Endodermal cell (in vitro differentiated cells): ENCODE measurements at regions not wholly inside any gene's neighbourhood (a gene's known extent, or its start where the extent isn't known, plus 50 kb on each side); places are given as distances from the start of the nearest gene placed in this dataset.

ENCODE experiments used
- DNase-seq: peaks from one replicate; pipeline ENCODE4 v3.0.0-alpha.2; 2017
- H3K27ac ChIP-seq: 2 replicates; pipeline ENCODE4 v1.5.1; 2013; ENCODE audit warnings: mild to moderate bottlenecking, low read depth, low read length, moderate library complexity
- H3K27me3 ChIP-seq: 2 replicates; pipeline ENCODE4 v1.6.1; 2013; ENCODE audit warnings: mild to moderate bottlenecking, low read length, moderate library complexity; ENCODE audit not compliant: insufficient read depth, control insufficient read depth, poor library complexity, severe bottlenecking
- H3K36me3 ChIP-seq: 2 replicates; pipeline ENCODE4 v1.7.0; 2013; ENCODE audit warnings: mild to moderate bottlenecking, low read length, moderate library complexity; ENCODE audit not compliant: control insufficient read depth, insufficient read depth
- H3K4me1 ChIP-seq: one replicate; pipeline ENCODE4 v1.7.0; 2013; ENCODE audit warnings: low read length; ENCODE audit not compliant: control insufficient read depth, insufficient read depth
- H3K4me3 ChIP-seq: 2 replicates; pipeline ENCODE4 v1.5.1; 2013; ENCODE audit warnings: mild to moderate bottlenecking, low read length, moderate library complexity
- H3K9ac ChIP-seq: 2 replicates; pipeline ENCODE4 v1.6.1; 2013; ENCODE audit warnings: mild to moderate bottlenecking, low read length, moderate library complexity; ENCODE audit not compliant: poor library complexity, severe bottlenecking; ENCODE audit errors: extremely low read depth
- H3K9me3 ChIP-seq: 2 replicates; pipeline ENCODE4 v1.6.1; 2013; ENCODE audit warnings: mild to moderate bottlenecking, low read length, moderate library complexity; ENCODE audit not compliant: control insufficient read depth
- H3K27ac Mint-ChIP-seq: 2 replicates; pipeline ENCODE4 v1.8.0; 2020; ENCODE audit warnings: mixed read lengths
- H3K27me3 Mint-ChIP-seq: 2 replicates; pipeline ENCODE4 v1.8.0; 2021; ENCODE audit warnings: mild to moderate bottlenecking, mixed read lengths; ENCODE audit not compliant: insufficient read depth
- H3K36me3 Mint-ChIP-seq: 2 replicates; pipeline ENCODE4 v1.8.0; 2020; ENCODE audit warnings: low read depth, mixed read lengths
- H3K4me1 Mint-ChIP-seq: 2 replicates; pipeline ENCODE4 v1.8.0; 2020; ENCODE audit warnings: mixed read lengths
- H3K4me3 Mint-ChIP-seq: 2 replicates; pipeline ENCODE4 v1.8.0; 2020; ENCODE audit warnings: mild to moderate bottlenecking, moderate library complexity, mixed read lengths
- H3K9me3 Mint-ChIP-seq: 2 replicates; pipeline ENCODE4 v1.8.0; 2020; ENCODE audit warnings: mild to moderate bottlenecking, mixed read lengths
- WGBS, 2 experiments: methylation state at CpG; one replicate each; pipeline versions ENCODE4 v1.1.5 to v1.1.7; 2013; ENCODE audit warnings: missing lambda C conversion rate in 2 of 2, mixed read lengths in 1 of 2; ENCODE audit not compliant: insufficient coverage in 1 of 2, insufficient read length in 1 of 2; 5-methylcytosine and 5-hydroxymethylcytosine counted together
- TF ChIP-seq, protein P1 (sequence below): fragments of 200-600 bp; sonication (generic); conservative IDR thresholded peaks from 2 replicates; pipeline ENCODE4 v1.5.0; 2021; ENCODE audit warnings: antibody characterized with exemption, mild to moderate bottlenecking

GRCh38 chr2:147388217-147388616 lies 456.6 kb upstream of the ACVR2A start:
- Histone ChIP-seq H3K27ac (no peak overlapping the region), H3K9ac (no peak overlapping the region), H3K36me3 (no peaks in the 10 kb centered on the region), H3K4me3 (no peak overlapping the region), H3K27me3 (no peaks in the 10 kb centered on the region), H3K4me1 (peaks cover 5% of the 10 kb centered on the region), H3K9me3 (no peaks in the 10 kb centered on the region)
- Mint-ChIP-seq H3K27me3 (no peaks in the 10 kb centered on the region), H3K36me3 (no peaks in the 10 kb centered on the region), H3K27ac (no peak overlapping the region), H3K4me1 (peaks cover 19% of the 10 kb centered on the region), H3K9me3 (no peaks in the 10 kb centered on the region), H3K4me3 (no peak overlapping the region)
- 78 to 82% methylated on average over 1 of the region's 2 CpGs for WGBS, 2 experiments
- no peak for DNase-seq
- TF ChIP-seq, protein P1, sequence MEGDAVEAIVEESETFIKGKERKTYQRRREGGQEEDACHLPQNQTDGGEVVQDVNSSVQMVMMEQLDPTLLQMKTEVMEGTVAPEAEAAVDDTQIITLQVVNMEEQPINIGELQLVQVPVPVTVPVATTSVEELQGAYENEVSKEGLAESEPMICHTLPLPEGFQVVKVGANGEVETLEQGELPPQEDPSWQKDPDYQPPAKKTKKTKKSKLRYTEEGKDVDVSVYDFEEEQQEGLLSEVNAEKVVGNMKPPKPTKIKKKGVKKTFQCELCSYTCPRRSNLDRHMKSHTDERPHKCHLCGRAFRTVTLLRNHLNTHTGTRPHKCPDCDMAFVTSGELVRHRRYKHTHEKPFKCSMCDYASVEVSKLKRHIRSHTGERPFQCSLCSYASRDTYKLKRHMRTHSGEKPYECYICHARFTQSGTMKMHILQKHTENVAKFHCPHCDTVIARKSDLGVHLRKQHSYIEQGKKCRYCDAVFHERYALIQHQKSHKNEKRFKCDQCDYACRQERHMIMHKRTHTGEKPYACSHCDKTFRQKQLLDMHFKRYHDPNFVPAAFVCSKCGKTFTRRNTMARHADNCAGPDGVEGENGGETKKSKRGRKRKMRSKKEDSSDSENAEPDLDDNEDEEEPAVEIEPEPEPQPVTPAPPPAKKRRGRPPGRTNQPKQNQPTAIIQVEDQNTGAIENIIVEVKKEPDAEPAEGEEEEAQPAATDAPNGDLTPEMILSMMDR, result no peak

GRCh38 chr2:147386284-147386683 lies 458.5 kb upstream of the ACVR2A start:
- H3K27ac Mint-ChIP-seq, result no peak overlapping the region
- Histone ChIP-seq H3K27me3 (no peaks in the 10 kb centered on the region), H3K27ac (no peak overlapping the region), H3K9ac (no peak overlapping the region), H3K36me3 (no peaks in the 10 kb centered on the region), H3K4me3 (no peak overlapping the region), H3K4me1 (peaks cover 5% of the 10 kb centered on the region), H3K9me3 (no peaks in the 10 kb centered on the region)
- H3K4me3 Mint-ChIP-seq, result no peak overlapping the region
- H3K9me3 Mint-ChIP-seq, result no peaks in the 10 kb centered on the region
- TF ChIP-seq, protein P1, result no peak
- H3K36me3 Mint-ChIP-seq, result no peaks in the 10 kb centered on the region
- no peak for DNase-seq
- 67% methylated on average over 3 of the region's 3 CpGs for WGBS, 2 experiments
- no peaks in the 10 kb centered on the region for H3K27me3 Mint-ChIP-seq
- peaks cover 16% of the 10 kb centered on the region for H3K4me1 Mint-ChIP-seq

GRCh38 chr2:147385600-147385999 lies 459.2 kb upstream of the ACVR2A start:
- Mint-ChIP-seq H3K4me1 (peaks cover 19% of the 10 kb centered on the region), H3K4me3 (no peak overlapping the region), H3K27ac (no peak overlapping the region), H3K9me3 (no peaks in the 10 kb centered on the region), H3K36me3 (no peaks in the 10 kb centered on the region), H3K27me3 (no peaks in the 10 kb centered on the region)
- no peaks in the 10 kb centered on the region for H3K9me3 ChIP-seq
- H3K4me3 ChIP-seq, result no peak overlapping the region
- peaks cover 3% of the 10 kb centered on the region for H3K4me1 ChIP-seq
- no peaks in the 10 kb centered on the region for H3K27me3 ChIP-seq
- DNase-seq, result no peak
- TF ChIP-seq, protein P1, result no peak
- H3K36me3 ChIP-seq, result no peaks in the 10 kb centered on the region
- no peak overlapping the region for H3K27ac ChIP-seq
- WGBS, 2 experiments, result 92 to 100% methylated on average over 1 of the region's 1 CpG
- H3K9ac ChIP-seq, result no peak overlapping the region
